ENCODE measurements at regions not wholly inside any gene's neighbourhood (a gene's known extent, or its start where the extent isn't known, plus 50 kb on each side); places are given as distances from the start of the nearest gene placed in this dataset.
A peak's percentile ranks its signal among the peaks of the same experiment; 100 is the strongest.

DNA sequence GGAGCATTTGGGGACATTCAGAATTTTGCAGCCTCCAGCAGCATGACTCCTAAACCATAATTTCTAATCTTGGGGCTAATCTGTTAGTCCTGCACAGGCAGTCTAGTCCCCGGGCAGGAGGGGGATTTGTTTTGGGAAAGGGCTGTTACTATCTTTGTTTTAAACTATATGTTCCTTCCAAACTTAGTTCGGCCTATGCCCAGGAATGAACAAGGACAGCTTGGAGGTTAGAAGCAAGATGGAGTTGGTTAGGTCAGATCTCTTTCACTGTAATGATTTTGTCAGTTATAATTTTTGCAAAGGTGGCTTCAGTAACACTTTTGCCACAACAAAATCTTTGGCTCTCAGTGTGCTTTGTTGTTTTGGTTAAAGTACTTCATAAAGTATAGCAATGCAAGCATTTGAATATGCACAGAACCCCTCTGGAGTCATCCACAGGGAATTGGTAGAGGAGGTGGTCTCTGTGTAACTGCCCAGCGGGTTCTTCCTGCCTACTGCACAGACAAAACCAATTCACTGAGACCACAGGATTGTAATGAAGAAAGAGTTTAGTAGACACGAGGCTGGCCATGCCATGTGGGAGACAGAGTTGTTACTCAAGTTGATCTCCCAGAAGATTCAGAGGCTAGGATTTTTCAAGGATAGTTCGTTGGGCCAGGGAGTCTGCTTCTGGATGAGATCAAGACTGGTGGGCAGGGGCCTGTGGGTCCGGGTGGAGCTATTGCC lies 224.1 kb upstream of the MYLIP start:
- Histone ChIP-seq H3K4me3 (no peak overlapping the region), H3K4me2 (ENCODE audit: unreplicated experiment) (no peak overlapping the region), H3K27ac (no peak overlapping the region), H3K9ac (no peak overlapping the region), H2AFZ (no peak overlapping the region), H3K9me2 (ENCODE audit: insufficient read depth) (no peaks in the 10 kb centered on the region), H3K4me1 (ENCODE audit: insufficient read depth) (no peaks in the 10 kb centered on the region), H4K20me1 (ENCODE audit: insufficient read depth) (no peaks in the 10 kb centered on the region), H3K36me3 (ENCODE audit: low read depth) (no peaks in the 10 kb centered on the region), H3F3A (ENCODE audit: insufficient read depth) (no peaks in the 10 kb centered on the region), H3K79me2 (ENCODE audit: insufficient read depth) (no peaks in the 10 kb centered on the region), H3K9me3 (ENCODE audit: low read depth) (no peaks in the 10 kb centered on the region), H3K27me3 (replicated peaks; ENCODE audit: insufficient read depth) (0 out of 2 replicates have a peak, but pooled peaks cover 3% of the 10 kb centered on the region)
- no peak for DNase-seq
- in situ Hi-C loops (cut with MboI): no loop called here
- TF ChIP-seq EZH2phosphoT487 (IDR thresholded peaks at IDR 0.05; ENCODE audit: insufficient read depth, low read depth) (no peak), EZH2 (IDR thresholded peaks at IDR 0.05; ENCODE audit: insufficient read depth, poor library complexity, severe bottlenecking) (no peak)
- WGBS, 2 experiments (ENCODE audit: low coverage in 1 of 2, low lambda C conversion rate in 2 of 2, missing lambda C conversion rate in 2 of 2): 58 to 61% methylated on average over 6 of the region's 6 CpGs

- Histone ChIP-seq H3K4me1 (ENCODE audit: insufficient read depth) (peaks cover 10% of the 10 kb centered on the region; the same call in 1 of the 2 replicates), H3K9me2 (ENCODE audit: insufficient read depth) (no peaks in the 10 kb centered on the region), H3K9ac (no peak overlapping the region), H3K27ac (no peak overlapping the region), H3K4me2 (ENCODE audit: unreplicated experiment) (no peak overlapping the region), H3K79me2 (ENCODE audit: insufficient read depth) (no peaks in the 10 kb centered on the region), H3K36me3 (ENCODE audit: low read depth) (no peaks in the 10 kb centered on the region), H3F3A (ENCODE audit: insufficient read depth) (no peaks in the 10 kb centered on the region), H3K4me3 (no peak overlapping the region), H2AFZ (no peak overlapping the region), H4K20me1 (ENCODE audit: insufficient read depth) (no peaks in the 10 kb centered on the region), H3K9me3 (ENCODE audit: low read depth) (no peaks in the 10 kb centered on the region), H3K27me3 (replicated peaks; ENCODE audit: insufficient read depth) (no peaks in the 10 kb centered on the region)
- no peak for DNase-seq
- WGBS, 2 experiments (ENCODE audit: low coverage in 1 of 2, low lambda C conversion rate in 2 of 2, missing lambda C conversion rate in 2 of 2): 57 to 61% methylated on average over 13 of the region's 13 CpGs
- no peak for TF ChIP-seq EZH2 (IDR thresholded peaks at IDR 0.05; ENCODE audit: insufficient read depth, poor library complexity, severe bottlenecking)
- no peak for TF ChIP-seq EZH2phosphoT487 (IDR thresholded peaks at IDR 0.05; ENCODE audit: insufficient read depth, low read depth)
- in situ Hi-C loops (cut with MboI): no loop called here
These were observed 227.5 kb upstream of the MYLIP start for GRCh38 chr6:15901141-15902115.

DNA sequence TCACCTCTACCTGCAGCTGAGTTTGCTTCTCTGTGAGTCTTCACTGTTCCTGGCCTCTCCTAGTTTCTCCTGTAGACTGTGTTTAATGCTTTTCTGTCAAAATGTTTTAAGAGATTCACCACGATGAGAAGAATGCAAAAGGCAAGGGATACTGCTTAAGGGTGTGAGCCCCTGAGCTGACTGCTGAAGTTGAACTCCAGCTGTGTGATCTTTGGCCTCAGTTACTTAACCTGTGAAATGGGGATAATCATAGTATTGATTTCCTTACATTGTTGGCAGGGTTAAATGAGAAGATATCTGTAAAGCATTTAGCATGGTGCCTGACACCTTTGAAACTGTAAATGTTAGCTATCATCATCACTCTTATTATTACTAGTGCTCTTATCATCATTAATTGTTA lies 230.2 kb upstream of the MYLIP start:
- Histone ChIP-seq H3K4me1 (ENCODE audit: insufficient read depth) (peaks cover 10% of the 10 kb centered on the region; the same call in 1 of the 2 replicates), H3K79me2 (ENCODE audit: insufficient read depth) (no peaks in the 10 kb centered on the region), H3K4me3 (no peak overlapping the region), H3K9ac (no peak overlapping the region), H3F3A (ENCODE audit: insufficient read depth) (no peaks in the 10 kb centered on the region), H2AFZ (no peak overlapping the region), H3K27ac (no peak overlapping the region), H3K4me2 (ENCODE audit: unreplicated experiment) (no peak overlapping the region), H3K27me3 (replicated peaks; ENCODE audit: insufficient read depth) (no peaks in the 10 kb centered on the region), H3K9me2 (ENCODE audit: insufficient read depth) (no peaks in the 10 kb centered on the region), H3K9me3 (ENCODE audit: low read depth) (no peaks in the 10 kb centered on the region), H3K36me3 (ENCODE audit: low read depth) (no peaks in the 10 kb centered on the region), H4K20me1 (ENCODE audit: insufficient read depth) (no peaks in the 10 kb centered on the region)
- DNase-seq: no peak
- TF ChIP-seq EZH2 (IDR thresholded peaks at IDR 0.05; ENCODE audit: insufficient read depth, poor library complexity, severe bottlenecking) (no peak), EZH2phosphoT487 (IDR thresholded peaks at IDR 0.05; ENCODE audit: insufficient read depth, low read depth) (no peak)
- WGBS, 2 experiments (ENCODE audit: low coverage in 1 of 2, low lambda C conversion rate in 2 of 2, missing lambda C conversion rate in 2 of 2): 0% methylated on average over 1 of the region's 1 CpG
- in situ Hi-C loops (cut with MboI): no loop called here

GRCh38 chr6:15897063-15897876 lies 231.6 kb upstream of the MYLIP start:
- H3K9me3 ChIP-seq (ENCODE audit: low read depth): no peaks in the 10 kb centered on the region
- H3K4me3 ChIP-seq: peak overlapping the region; percentile 42
- TF ChIP-seq EZH2phosphoT487 (IDR thresholded peaks at IDR 0.05; ENCODE audit: insufficient read depth, low read depth): no peak
- no peak for TF ChIP-seq EZH2 (IDR thresholded peaks at IDR 0.05; ENCODE audit: insufficient read depth, poor library complexity, severe bottlenecking)
- H3K27ac ChIP-seq: 0 out of 2 replicates have a peak overlapping the region, but pooled peaks have one; percentile 17
- H3K4me1 ChIP-seq (ENCODE audit: insufficient read depth): peaks cover 10% of the 10 kb centered on the region; the same call in 1 of the 2 replicates
- no peaks in the 10 kb centered on the region for H3K79me2 ChIP-seq (ENCODE audit: insufficient read depth)
- H3K4me2 ChIP-seq (ENCODE audit: unreplicated experiment): peak overlapping the region; percentile 59
- WGBS, 2 experiments (ENCODE audit: low coverage in 1 of 2, low lambda C conversion rate in 2 of 2, missing lambda C conversion rate in 2 of 2): 24 to 32% methylated on average over 8 of the region's 8 CpGs
- no peaks in the 10 kb centered on the region for H3K27me3 ChIP-seq (replicated peaks; ENCODE audit: insufficient read depth)
- no peaks in the 10 kb centered on the region for H3K36me3 ChIP-seq (ENCODE audit: low read depth)
- H4K20me1 ChIP-seq (ENCODE audit: insufficient read depth): no peaks in the 10 kb centered on the region
- in situ Hi-C loops (cut with MboI): no loop called here
- peak; percentile 63 for DNase-seq
- 0 out of 2 replicates have a peak overlapping the region, but pooled peaks have one; percentile 15 for H3K9ac ChIP-seq
- H3K9me2 ChIP-seq (ENCODE audit: insufficient read depth): no peaks in the 10 kb centered on the region
- H3F3A ChIP-seq (ENCODE audit: insufficient read depth): no peaks in the 10 kb centered on the region
- peak overlapping the region; percentile 75 for H2AFZ ChIP-seq

Data from GM23248 (cell line).